GM18873 (cell line): ENCODE measurements at regions not wholly inside any gene's neighbourhood (a gene's known extent, or its start where the extent isn't known, plus 50 kb on each side); places are given as distances from the start of the nearest gene placed in this dataset.

Experiments used
- ATAC-seq: cut with Tn5 transposase; IDR thresholded peaks from one replicate; pipeline ENCODE4 v1.9.1; 2021; ENCODE audit warnings: mild to moderate bottlenecking, moderate library complexity, moderate number of reproducible peaks; ENCODE audit not compliant: unreplicated experiment, low FRiP score

DNA sequence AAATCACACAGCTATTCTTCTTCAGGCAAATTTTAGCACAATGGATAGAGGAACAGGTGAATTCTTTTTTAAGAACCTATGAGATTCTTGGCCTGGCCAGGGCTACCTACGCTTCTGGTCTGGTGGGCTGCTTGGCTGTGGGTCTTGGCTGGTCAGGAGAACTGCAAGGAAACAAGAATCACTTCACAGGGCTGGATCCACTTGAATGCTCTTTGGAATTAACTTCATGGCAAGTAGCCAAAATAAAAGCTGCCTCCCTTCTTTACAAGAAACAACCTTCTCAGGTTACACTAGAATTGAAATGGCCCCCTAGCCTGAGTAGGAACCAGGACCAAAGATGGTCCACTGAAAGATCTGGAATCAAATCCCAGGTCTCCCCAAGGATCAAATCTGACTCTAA lies 519.1 kb downstream of the IQCM start:
- ATAC-seq, result no peak

DNA sequence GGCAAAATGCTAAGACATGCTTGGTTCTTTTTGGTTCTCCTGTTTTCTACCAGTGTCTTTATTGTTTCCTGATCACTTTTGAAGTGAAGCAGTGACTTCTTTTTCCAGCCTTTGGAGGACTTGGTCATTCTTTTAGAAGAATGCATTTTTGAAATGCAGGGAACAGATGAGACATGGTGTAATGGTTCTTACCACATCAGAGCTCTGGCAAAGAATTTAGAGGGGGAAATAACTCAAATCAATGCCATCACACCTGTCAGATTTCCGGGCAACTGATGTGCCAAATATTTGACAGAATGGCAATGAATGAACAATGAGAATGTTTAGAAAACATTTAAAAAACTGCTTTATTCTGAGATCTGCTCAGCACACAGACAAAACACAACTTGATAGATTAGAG lies 519.6 kb downstream of the IQCM start:
- no peak for ATAC-seq

DNA sequence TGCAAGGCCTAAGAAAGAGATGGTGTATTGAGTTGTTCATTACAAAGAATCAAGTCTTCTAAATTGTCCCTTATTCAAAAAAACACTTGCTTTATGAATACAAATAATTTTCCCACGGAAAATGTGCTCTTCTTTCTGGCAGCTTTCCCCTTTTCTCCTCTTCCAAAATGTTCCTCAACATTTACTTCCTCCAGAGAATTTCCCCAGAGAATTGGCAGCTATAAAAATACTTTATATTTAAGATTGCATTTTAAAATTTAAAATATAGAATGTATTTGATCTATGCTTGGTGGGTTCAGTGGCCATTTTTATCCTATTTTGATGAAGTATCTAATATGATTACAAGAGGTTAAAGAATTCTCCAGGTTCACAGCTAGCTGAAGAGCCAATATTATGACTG lies 521.0 kb downstream of the IQCM start:
- ATAC-seq, result no peak

- no peak for ATAC-seq
Observed at GRCh38 chr4:149293046-149293649, 522.5 kb downstream of the IQCM start.

DNA sequence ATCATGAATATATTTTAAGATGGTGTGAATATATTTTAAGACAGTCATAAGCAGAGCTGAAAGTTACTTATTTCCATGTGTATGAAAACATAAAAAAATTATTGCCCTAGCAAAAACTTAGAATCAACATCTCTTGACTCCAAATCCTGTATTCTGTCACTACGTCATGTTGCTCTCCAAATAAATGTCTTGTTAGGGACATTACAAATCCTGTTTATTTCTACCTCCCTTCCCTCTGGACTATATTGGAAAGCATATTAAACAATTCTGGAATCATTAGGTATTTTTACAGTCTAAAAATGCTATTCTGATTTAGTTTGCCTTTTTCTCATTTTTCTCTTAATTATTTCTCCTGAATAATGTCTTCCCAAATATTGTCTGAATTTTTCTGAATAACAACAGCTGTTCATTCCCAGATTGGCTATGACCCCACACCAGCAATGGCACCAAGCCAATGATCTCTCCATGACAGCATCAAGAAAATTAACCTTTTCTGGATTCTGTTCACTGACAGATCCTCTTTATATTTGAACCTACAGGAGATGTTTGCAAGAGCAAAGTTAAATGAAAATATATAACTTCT lies 523.1 kb downstream of the IQCM start:
- ATAC-seq, result no peak

GRCh38 chr4:149291463-149291862 lies 524.2 kb downstream of the IQCM start:
- ATAC-seq, result no peak

DNA sequence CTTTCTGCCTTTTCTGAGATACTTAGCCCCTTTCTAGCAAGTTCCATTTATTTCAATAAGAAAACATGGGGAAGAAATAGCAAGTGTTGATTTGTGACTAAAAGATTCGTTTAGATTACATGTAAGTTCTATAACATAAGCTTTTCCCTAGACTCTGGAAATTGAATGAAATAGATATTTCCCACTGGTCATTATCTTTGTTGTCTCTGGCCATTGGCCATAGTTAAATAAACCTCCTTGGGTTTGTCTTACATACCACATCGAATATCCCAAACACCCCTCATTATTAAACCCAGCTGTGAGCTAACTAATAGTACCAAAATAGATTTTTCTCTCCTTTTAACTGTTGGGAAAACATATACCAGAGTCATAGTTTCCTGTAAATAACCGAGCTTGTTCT lies 534.8 kb downstream of the IQCM start:
- ATAC-seq, result no peak

DNA sequence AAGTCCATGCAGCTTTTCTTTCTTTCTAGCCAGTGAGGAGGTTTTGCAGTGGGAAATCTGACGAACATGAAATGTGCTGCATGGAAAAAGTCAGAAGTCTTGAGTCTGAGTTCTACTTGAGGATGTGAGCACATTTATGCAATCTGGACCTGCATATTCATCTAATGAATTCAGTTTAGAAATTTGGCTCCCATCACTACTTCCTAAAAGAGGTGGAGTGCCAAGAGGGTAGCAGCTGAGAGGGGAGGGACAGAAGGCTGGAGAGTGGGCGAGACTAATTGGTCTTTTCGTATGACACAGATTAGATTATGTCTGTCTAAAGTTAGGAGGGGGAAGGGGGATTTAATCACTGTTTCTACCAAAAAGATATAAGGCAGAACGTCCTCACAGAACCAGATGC lies 535.9 kb downstream of the IQCM start:
- no peak for ATAC-seq

- ATAC-seq, result no peak
Observed at GRCh38 chr4:149279331-149279730, 536.3 kb downstream of the IQCM start.

DNA sequence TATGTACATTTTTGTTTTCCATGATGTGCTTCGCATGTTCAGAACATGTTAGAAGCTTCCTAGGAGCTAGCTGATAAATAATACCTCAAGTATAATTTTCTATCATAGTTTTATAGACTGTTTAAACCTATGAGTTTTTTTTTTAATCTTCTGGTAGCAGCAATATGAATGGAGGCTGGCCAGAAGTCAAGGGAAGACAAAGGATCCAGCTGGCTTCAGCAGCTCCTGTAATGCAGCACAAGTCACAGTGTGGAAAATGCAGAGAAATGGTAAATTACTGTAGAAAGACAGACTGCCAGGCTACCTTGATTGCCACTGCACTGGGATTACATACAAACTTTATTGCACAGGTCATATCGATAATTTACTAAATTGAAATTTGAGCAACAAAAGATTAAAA lies 537.9 kb downstream of the IQCM start:
- ATAC-seq, result no peak

- no peak for ATAC-seq
Observed at GRCh38 chr4:149269835-149270234, 545.8 kb downstream of the IQCM start.

- ATAC-seq, result no peak
Observed at GRCh38 chr4:149266301-149266700, 549.3 kb downstream of the IQCM start.

GRCh38 chr4:149265645-149266044 lies 550.0 kb downstream of the IQCM start:
- no peak for ATAC-seq

GRCh38 chr4:149264093-149264733 lies 551.4 kb downstream of the IQCM start:
- ATAC-seq, result peak; percentile 83

DNA sequence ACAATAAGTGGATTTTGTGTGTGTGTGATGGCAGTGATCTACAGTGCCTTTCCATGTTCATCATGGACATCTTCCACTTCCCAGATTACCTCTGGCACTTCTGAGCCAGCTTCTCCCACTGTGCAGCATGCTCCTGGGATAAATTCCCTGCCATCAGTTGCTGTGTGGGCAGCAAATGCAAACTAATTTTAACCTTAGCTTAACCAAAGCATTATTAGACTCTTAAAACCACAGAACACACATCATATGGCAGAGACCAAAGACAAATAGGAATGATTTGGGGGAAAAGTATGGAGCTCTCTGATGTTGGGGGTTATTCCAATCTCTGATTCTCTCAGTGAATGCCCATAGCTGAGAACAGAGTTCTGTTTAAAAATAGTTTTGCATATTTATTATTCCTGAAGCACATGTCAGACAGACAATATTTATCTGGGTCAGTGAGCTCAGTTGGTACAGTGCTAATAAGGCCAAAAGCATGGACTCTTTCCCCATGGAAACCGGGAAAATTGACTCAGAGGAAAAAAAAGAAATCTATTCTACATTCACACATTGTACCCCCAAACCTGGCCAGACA lies 567.4 kb downstream of the IQCM start:
- ATAC-seq, result no peak

GRCh38 chr4:149247164-149247563 lies 568.5 kb downstream of the IQCM start:
- no peak for ATAC-seq

GRCh38 chr4:149245333-149245732 lies 570.3 kb downstream of the IQCM start:
- ATAC-seq, result no peak

GRCh38 chr4:149238097-149238496 lies 577.5 kb downstream of the IQCM start:
- ATAC-seq, result no peak

- no peak for ATAC-seq
Observed at GRCh38 chr4:149234798-149235197, 580.8 kb downstream of the IQCM start.

DNA sequence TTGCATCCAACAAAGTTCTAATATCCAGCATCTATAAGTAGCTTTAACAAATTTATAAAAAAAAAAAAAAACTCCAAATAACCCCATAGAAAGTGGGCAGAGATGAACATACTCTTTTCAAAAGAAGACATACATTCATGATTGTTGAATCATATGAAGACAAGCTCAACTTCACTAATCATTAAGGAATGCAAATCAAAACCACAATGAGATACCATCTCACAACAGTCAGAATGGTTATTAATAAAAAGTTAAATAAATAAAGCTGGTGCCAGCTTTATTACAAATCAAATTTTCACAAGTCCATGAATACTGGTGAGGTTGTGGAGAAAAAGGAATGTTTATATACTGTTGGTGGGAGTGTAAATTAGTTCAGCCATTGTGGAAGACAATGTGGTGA lies 592.0 kb downstream of the IQCM start:
- no peak for ATAC-seq

GRCh38 chr4:149218672-149219071 lies 597.0 kb downstream of the IQCM start:
- ATAC-seq, result no peak

DNA sequence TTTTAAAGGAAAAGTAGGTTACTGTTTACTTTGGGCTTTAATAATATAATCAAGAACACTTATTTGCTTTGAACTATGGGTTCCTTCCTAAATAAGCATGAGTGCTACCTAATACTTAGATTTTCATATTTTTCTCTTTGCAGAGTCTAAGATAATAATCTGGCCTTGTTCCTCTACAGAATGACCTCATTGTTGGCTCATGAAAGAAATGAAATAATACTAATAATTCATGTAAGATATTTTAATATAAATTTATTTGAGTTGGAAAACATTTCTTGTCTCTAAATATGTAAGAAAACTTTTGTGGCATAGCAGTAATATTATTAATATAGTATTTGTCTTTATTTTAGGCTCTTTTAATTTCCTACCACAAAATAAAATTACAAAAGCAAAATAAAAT lies 601.3 kb downstream of the IQCM start:
- no peak for ATAC-seq
